Right atrium auricular region (tissue), 2 donors: ENCODE measurements at regions not wholly inside any gene's neighbourhood (a gene's known extent, or its start where the extent isn't known, plus 50 kb on each side); places are given as distances from the start of the nearest gene placed in this dataset.
A peak's percentile ranks its signal among the peaks of the same experiment; 100 is the strongest.

ENCODE experiments used
- DNase-seq: peaks from one replicate; pipeline ENCODE4 v3.0.0-alpha.2; 2019; ENCODE audit warnings: low spot score
- H3K27ac ChIP-seq, 2 donors: fragments of 200-600 bp; sonication (generic); 1 replicate in 1 of 2; 2 replicates in 1 of 2; pipeline ENCODE4 v1.5.1; 2016 to 2019
- H3K27me3 ChIP-seq, 2 donors: fragments of 200-600 bp; sonication (generic); one replicate each; pipeline versions ENCODE4 v1.5.1 to v1.6.0; 2017 to 2019
- H3K36me3 ChIP-seq: fragments of 200-600 bp; sonication (generic); one replicate; pipeline ENCODE4 v1.5.1; 2016
- H3K4me1 ChIP-seq, 2 donors: fragments of 200-600 bp; sonication (generic); one replicate each; pipeline versions ENCODE4 v1.5.1 to v1.6.0; 2017 to 2019
- H3K4me3 ChIP-seq, 2 donors: fragments of 200-600 bp; sonication (generic); 1 replicate in 1 of 2; 2 replicates in 1 of 2; pipeline ENCODE4 v1.5.1; 2017 to 2019; ENCODE audit warnings: mild to moderate bottlenecking in 1 of 2, moderate library complexity in 1 of 2
- H3K9me3 ChIP-seq, 2 donors: fragments of 200-600 bp; sonication (generic); one replicate each; pipeline ENCODE4 v1.5.1; 2019
- TF ChIP-seq, protein P1 (sequence below), 2 donors: fragments of 200-600 bp; sonication (generic); IDR thresholded peaks; one replicate each; pipeline ENCODE4 v1.5.1; 2019; ENCODE audit warnings: antibody characterized with exemption in 2 of 2

DNA sequence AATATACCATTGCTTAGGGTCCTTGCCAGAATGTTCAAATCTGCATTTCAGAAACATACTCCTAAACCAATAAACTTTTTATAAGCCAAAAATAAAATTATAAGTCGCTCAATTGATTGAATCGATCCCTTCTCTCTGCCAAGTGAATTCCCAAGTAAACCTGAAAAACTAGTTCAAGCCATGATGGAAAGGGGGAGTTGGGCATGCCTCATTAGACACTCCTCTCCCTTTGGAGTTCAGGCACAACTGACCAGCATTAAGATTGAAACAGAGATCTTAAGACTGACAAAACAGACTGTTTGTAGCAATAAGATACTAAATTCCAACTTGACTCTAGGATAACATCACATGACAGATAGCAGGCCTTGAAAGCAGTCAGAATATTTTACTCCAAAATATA is 113.7 kb upstream of the RASGRP1 start:
- Histone ChIP-seq H3K4me1 (no peaks in the 10 kb centered on the region), H3K4me3 (no peak overlapping the region), H3K27me3 (no peaks in the 10 kb centered on the region), H3K36me3 (no peaks in the 10 kb centered on the region), H3K9me3 (no peaks in the 10 kb centered on the region), H3K27ac (no peak overlapping the region)
- TF ChIP-seq, protein P1, sequence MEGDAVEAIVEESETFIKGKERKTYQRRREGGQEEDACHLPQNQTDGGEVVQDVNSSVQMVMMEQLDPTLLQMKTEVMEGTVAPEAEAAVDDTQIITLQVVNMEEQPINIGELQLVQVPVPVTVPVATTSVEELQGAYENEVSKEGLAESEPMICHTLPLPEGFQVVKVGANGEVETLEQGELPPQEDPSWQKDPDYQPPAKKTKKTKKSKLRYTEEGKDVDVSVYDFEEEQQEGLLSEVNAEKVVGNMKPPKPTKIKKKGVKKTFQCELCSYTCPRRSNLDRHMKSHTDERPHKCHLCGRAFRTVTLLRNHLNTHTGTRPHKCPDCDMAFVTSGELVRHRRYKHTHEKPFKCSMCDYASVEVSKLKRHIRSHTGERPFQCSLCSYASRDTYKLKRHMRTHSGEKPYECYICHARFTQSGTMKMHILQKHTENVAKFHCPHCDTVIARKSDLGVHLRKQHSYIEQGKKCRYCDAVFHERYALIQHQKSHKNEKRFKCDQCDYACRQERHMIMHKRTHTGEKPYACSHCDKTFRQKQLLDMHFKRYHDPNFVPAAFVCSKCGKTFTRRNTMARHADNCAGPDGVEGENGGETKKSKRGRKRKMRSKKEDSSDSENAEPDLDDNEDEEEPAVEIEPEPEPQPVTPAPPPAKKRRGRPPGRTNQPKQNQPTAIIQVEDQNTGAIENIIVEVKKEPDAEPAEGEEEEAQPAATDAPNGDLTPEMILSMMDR (IDR thresholded peaks at IDR 0.05) = no peak
- no peak for DNase-seq

DNA sequence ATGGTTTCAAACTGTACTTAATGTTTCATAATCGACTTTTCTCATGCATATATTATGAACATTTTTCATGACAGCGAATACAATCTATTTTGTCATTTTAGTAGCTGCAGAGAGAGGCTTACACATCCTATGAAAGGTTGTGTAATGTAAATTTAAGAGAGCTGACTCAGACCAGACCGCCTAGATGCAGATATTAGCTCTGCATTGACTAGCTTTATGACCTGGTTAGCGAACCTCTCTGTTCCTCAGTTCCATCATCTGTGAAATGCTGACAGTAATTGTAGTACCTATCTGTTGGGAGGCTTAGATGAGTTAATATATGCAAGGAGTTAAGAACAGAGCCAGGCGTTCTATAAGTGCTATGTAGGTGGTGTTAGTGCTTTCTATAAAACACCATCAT is 116.2 kb upstream of the RASGRP1 start:
- no peak for DNase-seq
- TF ChIP-seq, protein P1 (IDR thresholded peaks at IDR 0.05) = no peak
- H3K27me3 ChIP-seq = no peaks in the 10 kb centered on the region
- H3K4me1 ChIP-seq = no peaks in the 10 kb centered on the region
- no peaks in the 10 kb centered on the region for H3K9me3 ChIP-seq
- H3K36me3 ChIP-seq = no peaks in the 10 kb centered on the region
- no peak overlapping the region for H3K4me3 ChIP-seq
- H3K27ac ChIP-seq = no peak overlapping the region

DNA sequence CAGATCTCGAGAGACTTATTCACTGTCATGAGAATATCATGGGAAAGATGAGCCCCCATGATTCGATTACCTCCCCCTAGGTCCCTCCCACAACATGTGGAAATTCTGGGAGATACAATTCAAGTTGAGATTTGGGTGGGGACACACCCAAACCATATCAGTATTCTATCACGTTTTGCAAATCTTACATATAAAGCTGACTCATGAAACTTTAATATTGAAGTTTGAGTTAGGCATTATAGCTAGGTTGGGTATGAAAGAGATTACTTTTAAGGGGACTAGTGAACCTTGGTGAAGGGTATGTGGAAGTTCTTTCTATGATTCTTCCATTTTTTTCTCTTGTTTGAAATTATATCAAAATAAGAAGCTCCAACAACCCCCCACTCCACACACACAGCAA is 117.7 kb upstream of the RASGRP1 start:
- Histone ChIP-seq H3K27me3 (no peaks in the 10 kb centered on the region), H3K4me1 (no peaks in the 10 kb centered on the region), H3K9me3 (no peaks in the 10 kb centered on the region), H3K4me3 (no peak overlapping the region), H3K27ac (no peak overlapping the region), H3K36me3 (no peaks in the 10 kb centered on the region)
- DNase-seq = no peak
- TF ChIP-seq, protein P1 (IDR thresholded peaks at IDR 0.05) = no peak

DNA sequence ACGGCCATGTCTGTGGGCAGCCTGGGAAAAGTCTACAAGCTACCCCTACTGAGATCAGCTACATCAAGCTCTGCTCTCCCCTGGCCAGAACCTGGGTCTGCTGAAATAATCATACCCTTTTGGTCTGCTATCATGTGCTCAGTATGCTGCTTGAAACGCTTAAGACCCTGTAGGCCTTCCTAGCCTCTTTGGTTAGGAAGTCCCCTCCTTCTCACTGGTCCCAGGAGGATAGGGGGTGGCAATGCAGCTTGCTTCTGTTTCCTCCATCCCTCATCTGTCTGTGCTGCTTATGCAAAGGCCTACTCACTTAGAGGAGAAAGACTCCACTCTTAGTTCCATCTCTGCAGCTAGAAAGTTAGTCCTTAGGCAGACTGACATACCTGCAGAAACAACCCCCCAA is 118.2 kb upstream of the RASGRP1 start:
- Histone ChIP-seq H3K4me3 (no peak overlapping the region), H3K4me1 (peaks cover 0 to 2% of the 10 kb centered on the region in 2 donors), H3K27ac (no peak overlapping the region), H3K27me3 (no peaks in the 10 kb centered on the region), H3K36me3 (no peaks in the 10 kb centered on the region), H3K9me3 (no peaks in the 10 kb centered on the region)
- DNase-seq = no peak
- TF ChIP-seq, protein P1 (IDR thresholded peaks at IDR 0.05) = no peak

DNA sequence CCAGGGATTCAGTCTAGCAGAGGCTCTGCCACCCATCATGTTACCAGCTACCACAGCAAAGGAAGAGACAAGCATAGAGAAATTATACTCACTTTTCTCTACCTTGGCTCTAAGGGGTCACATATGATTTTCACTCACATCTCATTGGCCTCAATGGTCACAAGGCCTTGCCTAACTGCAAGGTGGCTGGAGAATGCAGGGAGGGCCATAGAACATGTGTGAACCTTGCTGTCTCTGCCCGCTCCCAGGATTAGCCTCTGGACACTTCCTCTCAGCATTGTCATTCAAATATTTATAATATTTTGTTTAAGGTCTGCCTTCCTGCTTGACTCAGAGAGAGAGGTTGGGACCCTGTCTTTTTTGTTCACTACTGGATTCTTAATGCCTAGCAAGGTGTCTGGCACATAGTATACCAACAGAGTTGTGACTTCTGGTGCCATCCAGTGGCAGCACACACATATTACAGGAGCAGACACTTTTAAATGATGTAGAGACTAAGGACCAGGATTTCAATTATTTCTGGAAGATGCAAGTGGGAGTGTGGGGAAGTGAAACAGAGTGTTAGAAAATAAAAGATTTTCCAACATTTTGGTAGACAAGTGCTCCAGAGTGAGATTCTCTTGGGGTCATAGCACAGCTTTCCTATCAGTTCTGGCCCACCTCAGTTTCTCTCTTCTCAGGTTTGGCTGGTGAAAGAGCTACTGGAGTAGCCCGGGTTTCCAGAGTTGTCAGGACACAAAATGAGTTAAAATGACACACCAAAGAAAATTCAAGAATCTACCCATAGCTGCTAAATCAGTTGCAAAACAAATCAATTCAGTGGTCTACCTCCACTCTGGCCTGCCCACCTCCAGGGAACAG is 119.0 kb upstream of the RASGRP1 start:
- Histone ChIP-seq H3K36me3 (no peaks in the 10 kb centered on the region), H3K27ac (no peak overlapping the region), H3K4me1 (peaks cover 0 to 5% of the 10 kb centered on the region in 2 donors), H3K9me3 (no peaks in the 10 kb centered on the region), H3K4me3 (no peak overlapping the region), H3K27me3 (no peaks in the 10 kb centered on the region)
- no peak for DNase-seq
- TF ChIP-seq, protein P1 (IDR thresholded peaks at IDR 0.05) = peak; percentile 56 to 74
